A549 (cell line): ENCODE measurements at regions not wholly inside any gene's neighbourhood (a gene's known extent, or its start where the extent isn't known, plus 50 kb on each side); places are given as distances from the start of the nearest gene placed in this dataset.

Experiments used
- CEBPB ChIP-seq, 2 experiments: fragments of >200 bp in 1 of 2; sonication (Bioruptor Twin) in 1 of 2; formaldehyde crosslinking in 1 of 2; IDR thresholded peaks; 2 replicates each; pipeline ENCODE4 v1.6.1; 2012 to 2016
- CTCF ChIP-seq: fragments of >200 bp; sonication (Bioruptor Twin); formaldehyde crosslinking; IDR thresholded peaks from 3 replicates; pipeline ENCODE4 v1.5.1; 2016
- MAX ChIP-seq: IDR thresholded peaks from 2 replicates; pipeline ENCODE4 v1.6.1; 2012
- POLR2AphosphoS2 ChIP-seq: conservative IDR thresholded peaks from 2 replicates; pipeline ENCODE4 v1.6.1; 2012; ENCODE audit warnings: low read length, improper control_type of control experiment, inconsistent platforms

DNA sequence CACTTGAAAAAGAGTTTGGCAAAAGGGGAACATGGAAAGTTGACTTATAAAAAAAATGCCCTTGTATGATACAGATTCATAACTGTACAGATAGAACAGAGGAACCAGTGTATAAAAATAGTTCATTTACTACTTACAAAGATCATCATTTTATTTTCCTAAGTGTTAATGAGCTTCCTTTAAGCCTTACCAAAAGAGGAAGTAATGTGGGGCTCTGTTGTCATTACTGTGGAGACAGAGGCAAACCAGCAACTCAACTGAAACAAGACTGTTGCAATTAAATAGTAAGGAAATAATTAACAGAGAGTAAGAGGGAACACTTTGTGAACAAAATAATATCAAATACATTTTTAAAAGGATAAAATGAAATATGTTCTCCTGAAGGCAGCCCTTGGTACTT, 526.2 kb upstream of the ADARB2 start:
- TF ChIP-seq MAX = no peak
- no peak for TF ChIP-seq CEBPB (IDR thresholded peaks at IDR 0.05)
- no peak for TF ChIP-seq CTCF
- TF ChIP-seq POLR2AphosphoS2 = no peak
